HG03280 (cell line): ENCODE measurements at regions not wholly inside any gene's neighbourhood (a gene's known extent, or its start where the extent isn't known, plus 50 kb on each side); places are given as distances from the start of the nearest gene placed in this dataset.
"Not testable (repeated sequence)": the region's sequence is repeated elsewhere in the genome, so short reads cannot be mapped to it uniquely, and the experiment has no call there.

Experiments
- ATAC-seq: cut with Tn5 transposase; IDR thresholded peaks from one replicate; pipeline ENCODE4 v1.9.1; 2021; ENCODE audit warnings: mild to moderate bottlenecking, moderate library complexity; ENCODE audit not compliant: unreplicated experiment

GRCh38 chr14:53858345-53858684, 98.3 kb downstream of the BMP4 start:
- no peak for ATAC-seq

- ATAC-seq = no peak
Observed at GRCh38 chr14:53857625-53858344, 98.8 kb downstream of the BMP4 start.

- ATAC-seq = no peak
Observed at GRCh38 chr14:53855574-53855973, 101.1 kb downstream of the BMP4 start.

- ATAC-seq = no peak
Observed at GRCh38 chr14:53855127-53855526, 101.5 kb downstream of the BMP4 start.

GRCh38 chr14:53851394-53852090, 105.1 kb downstream of the BMP4 start:
- no peak for ATAC-seq

GRCh38 chr14:53850714-53851296, 105.8 kb downstream of the BMP4 start:
- ATAC-seq = no peak

GRCh38 chr14:53849549-53849948, 107.1 kb downstream of the BMP4 start:
- ATAC-seq = no peak

- no peak for ATAC-seq
Observed at GRCh38 chr14:53848854-53849253, 107.8 kb downstream of the BMP4 start.

- ATAC-seq = no peak
Observed at GRCh38 chr14:53847881-53848280, 108.7 kb downstream of the BMP4 start.

GRCh38 chr14:53847057-53847456, 109.6 kb downstream of the BMP4 start:
- no peak for ATAC-seq

- no peak for ATAC-seq
Observed at GRCh38 chr14:53845813-53846693, 110.6 kb downstream of the BMP4 start.

GRCh38 chr14:53842938-53843337, 113.7 kb downstream of the BMP4 start:
- ATAC-seq = no peak

- ATAC-seq = no peak
Observed at GRCh38 chr14:53841109-53842099, 115.2 kb downstream of the BMP4 start.

- no peak for ATAC-seq
Observed at GRCh38 chr14:53840444-53840843, 116.2 kb downstream of the BMP4 start.

GRCh38 chr14:53838374-53838773, 118.3 kb downstream of the BMP4 start:
- ATAC-seq = no peak

GRCh38 chr14:53837656-53838055, 119.0 kb downstream of the BMP4 start:
- ATAC-seq = not testable (repeated sequence)

GRCh38 chr14:53836551-53836950, 120.1 kb downstream of the BMP4 start:
- no peak for ATAC-seq

- no peak for ATAC-seq
Observed at GRCh38 chr14:53828820-53829219, 127.8 kb downstream of the BMP4 start.

- no peak for ATAC-seq
Observed at GRCh38 chr14:53824061-53824460, 132.6 kb downstream of the BMP4 start.

- no peak for ATAC-seq
Observed at GRCh38 chr14:53814392-53814791, 142.2 kb downstream of the BMP4 start.
